ENCODE measurements at regions not wholly inside any gene's neighbourhood (a gene's known extent, or its start where the extent isn't known, plus 50 kb on each side); places are given as distances from the start of the nearest gene placed in this dataset.

GRCh38 chr10:128553755-128554154 lies 427.5 kb upstream of the MKI67 start:
- Mint-ChIP-seq H3K36me3 (ENCODE audit: low read depth) (no peaks in the 10 kb centered on the region), H3K4me3 (no peak overlapping the region), H3K27me3 (no peaks in the 10 kb centered on the region), H3K4me1 (no peaks in the 10 kb centered on the region), H3K9me3 (no peaks in the 10 kb centered on the region), H3K27ac (no peak overlapping the region)
- no peak for DNase-seq
- intact Hi-C loops (cut with micrococcal nuclease), result no loop called here

DNA sequence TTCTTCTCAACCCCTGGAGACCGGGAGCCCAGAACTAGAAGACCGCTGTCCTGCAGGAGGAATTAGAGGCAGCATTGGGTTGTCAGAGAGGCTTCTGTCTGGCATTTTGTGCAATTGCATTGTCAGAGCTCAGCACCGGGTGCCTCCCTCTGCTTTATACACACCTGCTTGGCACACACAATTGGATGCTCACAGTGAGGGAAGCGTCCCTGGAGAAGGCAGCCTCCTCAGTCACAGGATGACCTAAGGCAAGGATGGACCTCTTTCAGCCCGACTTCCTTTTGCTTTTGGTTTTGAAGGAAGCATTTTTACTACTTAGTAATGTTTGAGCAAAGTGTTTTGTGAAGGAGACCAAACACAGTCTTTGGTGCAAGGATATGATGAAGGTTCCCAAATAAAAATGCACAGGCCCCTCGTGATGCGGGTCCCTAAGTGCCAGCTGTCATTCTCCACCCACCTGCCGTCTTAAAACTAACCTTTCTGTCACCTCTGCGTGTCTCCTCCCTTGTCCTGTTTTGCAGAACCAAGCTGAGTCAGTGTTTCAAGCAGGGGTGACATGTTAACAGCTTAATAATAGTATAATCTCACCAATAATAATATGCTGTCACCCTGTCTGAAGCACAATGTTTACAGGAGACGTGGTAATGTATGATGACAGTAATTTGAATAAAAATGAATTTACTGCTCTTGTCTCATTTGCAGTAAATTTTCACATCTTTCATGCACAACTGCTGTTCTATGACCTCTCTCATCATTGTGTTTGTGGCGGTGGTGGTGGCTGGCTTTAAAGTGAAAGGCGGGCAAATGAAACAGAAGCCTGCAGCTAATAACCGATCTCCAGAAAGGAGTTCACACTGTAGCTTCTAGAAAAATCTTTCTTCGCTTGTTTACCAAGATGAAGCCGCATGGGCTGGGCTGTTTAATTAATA lies 430.2 kb upstream of the MKI67 start:
- no peak for DNase-seq
- Mint-ChIP-seq H3K4me1 (no peaks in the 10 kb centered on the region), H3K36me3 (ENCODE audit: low read depth) (no peaks in the 10 kb centered on the region), H3K27ac (no peak overlapping the region), H3K27me3 (no peaks in the 10 kb centered on the region), H3K4me3 (no peak overlapping the region), H3K9me3 (no peaks in the 10 kb centered on the region)
- intact Hi-C loops (cut with micrococcal nuclease), result no loop called here

DNA sequence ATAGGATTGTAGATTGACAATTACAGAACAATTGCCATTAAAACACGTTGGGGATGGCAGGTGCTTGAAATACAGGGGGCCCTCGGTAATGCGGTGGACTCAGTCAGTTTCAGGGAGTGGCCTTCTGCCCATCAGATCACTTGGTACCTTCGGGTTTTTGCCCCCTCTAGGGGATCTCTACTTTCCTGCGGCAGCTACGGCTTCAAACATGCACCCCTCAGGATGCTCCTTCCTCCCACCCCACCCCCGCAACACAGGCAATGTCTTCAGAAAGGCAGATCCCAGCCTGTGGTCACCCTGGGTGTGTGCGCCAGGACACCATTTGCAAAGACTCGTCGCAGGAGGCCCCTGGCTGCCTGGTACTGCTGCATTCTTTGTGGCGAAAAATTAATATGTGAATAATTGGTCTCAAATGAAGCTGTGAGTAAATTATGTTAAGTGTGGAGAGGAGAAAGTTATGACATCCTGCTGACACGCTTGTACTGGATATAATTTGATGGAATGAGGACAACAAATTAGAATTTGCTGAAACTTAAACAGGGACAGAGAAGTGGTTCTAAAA lies 431.0 kb upstream of the MKI67 start:
- Mint-ChIP-seq H3K4me3 (no peak overlapping the region), H3K4me1 (no peaks in the 10 kb centered on the region), H3K36me3 (ENCODE audit: low read depth) (no peaks in the 10 kb centered on the region), H3K27me3 (no peaks in the 10 kb centered on the region), H3K27ac (no peak overlapping the region), H3K9me3 (no peaks in the 10 kb centered on the region)
- intact Hi-C loops (cut with micrococcal nuclease), result no loop called here
- DNase-seq, result no peak

DNA sequence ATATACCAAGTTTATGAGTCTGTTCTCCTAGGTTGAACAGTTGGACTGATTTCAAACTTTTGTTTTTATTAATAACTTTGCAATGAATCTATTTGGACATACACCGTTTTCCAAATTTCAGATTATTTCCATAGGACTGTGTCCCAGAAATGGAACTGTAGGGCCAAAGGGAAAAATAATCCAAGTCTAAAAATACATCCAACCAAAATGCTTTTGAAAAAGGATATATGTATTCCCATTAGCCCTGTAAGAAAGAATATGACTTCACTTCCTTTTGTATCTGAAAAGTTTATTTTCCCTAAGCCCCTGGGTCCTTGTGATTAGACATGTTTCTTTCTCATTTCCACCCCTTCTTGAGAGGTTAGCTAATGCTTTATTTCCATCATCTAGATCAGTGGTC lies 434.2 kb upstream of the MKI67 start:
- intact Hi-C loops (cut with micrococcal nuclease), result no loop called here
- no peak overlapping the region for H3K4me3 Mint-ChIP-seq
- H3K27me3 Mint-ChIP-seq, result no peaks in the 10 kb centered on the region
- no peak for DNase-seq
- H3K4me1 Mint-ChIP-seq, result no peaks in the 10 kb centered on the region
- H3K9me3 Mint-ChIP-seq, result no peaks in the 10 kb centered on the region
- H3K27ac Mint-ChIP-seq, result no peak overlapping the region
- no peaks in the 10 kb centered on the region for H3K36me3 Mint-ChIP-seq (ENCODE audit: low read depth)

GRCh38 chr10:128560993-128561392 lies 434.8 kb upstream of the MKI67 start:
- Mint-ChIP-seq H3K4me1 (no peaks in the 10 kb centered on the region), H3K27me3 (no peaks in the 10 kb centered on the region)

GRCh38 chr10:128563387-128563786 lies 437.2 kb upstream of the MKI67 start:
- H3K36me3 Mint-ChIP-seq (ENCODE audit: low read depth), result no peaks in the 10 kb centered on the region
- H3K4me1 Mint-ChIP-seq, result no peaks in the 10 kb centered on the region
- no peaks in the 10 kb centered on the region for H3K27me3 Mint-ChIP-seq
- H3K4me3 Mint-ChIP-seq, result no peak overlapping the region
- DNase-seq, result no peak
- intact Hi-C loops (cut with micrococcal nuclease), result no loop called here
- H3K27ac Mint-ChIP-seq, result no peak overlapping the region
- no peaks in the 10 kb centered on the region for H3K9me3 Mint-ChIP-seq

More at GRCh38 chr10:128560993-128561392, 434.8 kb upstream of the MKI67 start:
- Mint-ChIP-seq H3K9me3 (no peaks in the 10 kb centered on the region), H3K4me3 (no peak overlapping the region), H3K27ac (no peak overlapping the region), H3K36me3 (ENCODE audit: low read depth) (no peaks in the 10 kb centered on the region)
- DNase-seq, result no peak
- intact Hi-C loops (cut with micrococcal nuclease), result no loop called here

DNA sequence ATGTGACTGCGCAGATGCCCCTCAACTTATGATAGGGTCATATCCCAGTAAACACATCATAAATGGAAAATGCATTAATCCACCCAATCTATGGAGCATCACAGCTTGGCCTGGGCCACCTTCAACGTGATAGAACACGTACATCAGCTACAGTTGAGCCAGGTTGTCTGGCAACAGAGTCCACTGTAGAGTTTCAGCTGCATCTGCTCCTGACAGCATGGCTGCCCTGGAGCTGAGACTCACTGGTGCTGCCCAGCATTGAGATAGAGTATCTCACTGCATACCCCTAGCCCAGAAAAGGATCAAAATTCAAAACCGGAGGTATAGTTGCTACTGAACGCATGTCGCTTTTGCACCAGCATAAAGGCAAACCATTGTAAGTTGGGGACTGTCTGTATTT lies 437.7 kb upstream of the MKI67 start:
- Mint-ChIP-seq H3K4me3 (no peak overlapping the region), H3K27ac (no peak overlapping the region), H3K36me3 (ENCODE audit: low read depth) (no peaks in the 10 kb centered on the region), H3K4me1 (no peaks in the 10 kb centered on the region), H3K27me3 (no peaks in the 10 kb centered on the region), H3K9me3 (no peaks in the 10 kb centered on the region)
- DNase-seq, result no peak
- intact Hi-C loops (cut with micrococcal nuclease), result no loop called here

- H3K27ac Mint-ChIP-seq, result no peak overlapping the region
- no peaks in the 10 kb centered on the region for H3K4me1 Mint-ChIP-seq
- intact Hi-C loops (cut with micrococcal nuclease), result no loop called here
- no peak overlapping the region for H3K4me3 Mint-ChIP-seq
- no peaks in the 10 kb centered on the region for H3K9me3 Mint-ChIP-seq
- no peaks in the 10 kb centered on the region for H3K27me3 Mint-ChIP-seq
- no peaks in the 10 kb centered on the region for H3K36me3 Mint-ChIP-seq (ENCODE audit: low read depth)
- no peak for DNase-seq
Observed at GRCh38 chr10:128566361-128566968, 440.2 kb upstream of the MKI67 start.

DNA sequence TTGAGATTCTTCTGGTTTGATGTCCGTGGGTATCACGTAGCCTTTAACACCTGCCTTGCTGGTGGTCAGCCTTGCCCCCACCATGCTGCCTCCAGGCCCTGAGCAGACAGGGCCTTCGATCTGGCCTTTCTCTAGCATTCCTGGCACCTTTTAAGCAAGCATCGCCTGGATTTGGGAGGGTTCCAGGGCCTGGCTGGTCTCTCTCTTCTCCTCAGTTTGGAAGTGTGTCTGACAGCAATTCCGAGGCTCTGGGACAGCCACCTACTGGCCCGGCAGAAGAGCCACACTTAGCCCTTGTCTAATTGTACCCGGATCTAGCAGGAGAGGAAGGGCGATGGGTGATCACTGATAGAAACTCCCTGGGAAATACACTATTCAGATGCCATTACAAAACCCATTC lies 441.3 kb upstream of the MKI67 start:
- no peaks in the 10 kb centered on the region for H3K9me3 Mint-ChIP-seq
- intact Hi-C loops (cut with micrococcal nuclease), result no loop called here

DNA sequence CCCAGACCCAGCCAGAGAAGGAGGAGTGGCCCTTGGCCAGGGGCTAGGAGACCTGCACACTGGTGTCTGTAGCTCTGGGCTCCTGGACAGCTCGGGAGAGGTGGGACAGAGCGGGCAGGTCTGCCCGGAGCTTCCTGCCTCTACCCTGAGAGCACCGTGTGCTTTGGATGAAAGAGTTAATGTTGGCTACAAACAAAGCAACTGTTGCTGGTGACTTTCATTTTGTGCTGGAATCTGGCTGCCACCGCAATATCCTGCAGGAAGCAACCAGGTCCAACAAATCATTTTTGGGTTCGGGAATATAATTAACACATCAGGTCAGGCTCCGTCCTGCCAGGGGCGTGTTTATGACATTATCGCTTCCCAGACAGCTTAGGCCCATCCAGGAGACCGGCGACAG lies 441.8 kb upstream of the MKI67 start:
- intact Hi-C loops (cut with micrococcal nuclease), result no loop called here
- H3K4me3 Mint-ChIP-seq, result no peak overlapping the region
- no peak overlapping the region for H3K27ac Mint-ChIP-seq
- no peaks in the 10 kb centered on the region for H3K4me1 Mint-ChIP-seq
- no peaks in the 10 kb centered on the region for H3K9me3 Mint-ChIP-seq
- no peaks in the 10 kb centered on the region for H3K36me3 Mint-ChIP-seq (ENCODE audit: low read depth)
- DNase-seq, result no peak
- no peaks in the 10 kb centered on the region for H3K27me3 Mint-ChIP-seq

More for the DNA sequence above, 441.3 kb upstream of the MKI67 start:
- H3K4me3 Mint-ChIP-seq, result no peak overlapping the region
- H3K36me3 Mint-ChIP-seq (ENCODE audit: low read depth), result no peaks in the 10 kb centered on the region
- no peak overlapping the region for H3K27ac Mint-ChIP-seq
- H3K27me3 Mint-ChIP-seq, result no peaks in the 10 kb centered on the region
- no peak for DNase-seq
- H3K4me1 Mint-ChIP-seq, result no peaks in the 10 kb centered on the region

GRCh38 chr10:128568491-128568890 lies 442.3 kb upstream of the MKI67 start:
- Mint-ChIP-seq H3K4me1 (no peaks in the 10 kb centered on the region), H3K27ac (no peak overlapping the region), H3K27me3 (no peaks in the 10 kb centered on the region), H3K4me3 (no peak overlapping the region), H3K36me3 (ENCODE audit: low read depth) (no peaks in the 10 kb centered on the region), H3K9me3 (no peaks in the 10 kb centered on the region)
- intact Hi-C loops (cut with micrococcal nuclease), result no loop called here
- DNase-seq, result no peak

DNA sequence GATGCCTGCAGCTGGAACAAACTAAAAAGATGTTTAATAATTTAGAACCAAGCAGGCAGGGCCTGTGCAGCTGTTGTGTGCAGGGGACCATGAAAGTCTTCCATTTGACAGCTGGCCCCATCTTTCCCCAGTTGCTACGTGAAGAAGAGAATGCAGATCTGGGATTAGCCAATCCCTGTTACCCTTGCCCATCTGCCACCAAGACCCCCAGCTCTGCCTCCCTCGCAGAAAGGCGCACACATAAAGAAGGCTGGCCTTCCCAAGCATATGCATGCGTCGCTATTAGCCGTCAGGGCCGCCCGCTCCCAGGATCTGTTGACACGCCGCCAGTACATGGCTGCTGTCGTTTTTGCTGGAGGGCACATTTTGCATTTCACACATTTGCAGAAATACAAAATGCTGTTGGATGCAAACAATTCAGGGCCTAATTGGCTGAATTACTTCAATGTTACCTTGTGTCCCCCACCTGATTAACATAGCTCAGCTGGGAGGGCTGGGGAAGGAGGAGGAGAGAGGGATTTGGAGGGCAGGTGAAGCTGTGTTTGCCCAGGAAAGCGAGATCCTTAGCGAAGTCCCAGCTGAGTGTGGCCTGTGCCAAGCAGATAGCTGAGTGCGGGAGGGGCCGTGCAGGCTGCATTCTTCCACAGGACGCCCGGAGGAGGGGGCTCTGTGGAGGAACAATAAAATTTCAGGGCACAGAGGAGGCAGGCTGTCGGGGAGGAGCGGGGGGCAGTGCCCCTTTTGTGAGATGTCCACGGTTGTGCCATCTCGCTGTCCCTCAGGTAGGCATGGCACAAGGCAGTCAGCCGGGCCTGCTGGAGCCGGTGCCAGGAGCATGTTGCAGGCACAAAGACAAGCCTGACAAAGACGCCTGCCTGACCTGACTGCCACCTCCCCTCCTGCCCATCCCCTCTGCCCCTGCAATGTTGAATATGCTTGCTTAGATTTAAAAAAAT lies 443.0 kb upstream of the MKI67 start:
- no peaks in the 10 kb centered on the region for H3K4me1 Mint-ChIP-seq
- H3K4me3 Mint-ChIP-seq, result no peak overlapping the region
- DNase-seq, result no peak
- H3K9me3 Mint-ChIP-seq, result no peaks in the 10 kb centered on the region
- intact Hi-C loops (cut with micrococcal nuclease), result no loop called here
- no peaks in the 10 kb centered on the region for H3K27me3 Mint-ChIP-seq
- H3K27ac Mint-ChIP-seq, result no peak overlapping the region
- no peaks in the 10 kb centered on the region for H3K36me3 Mint-ChIP-seq (ENCODE audit: low read depth)

- Mint-ChIP-seq H3K36me3 (ENCODE audit: low read depth) (no peaks in the 10 kb centered on the region), H3K27ac (no peak overlapping the region), H3K4me3 (no peak overlapping the region), H3K27me3 (no peaks in the 10 kb centered on the region), H3K9me3 (no peaks in the 10 kb centered on the region), H3K4me1 (no peaks in the 10 kb centered on the region)
- intact Hi-C loops (cut with micrococcal nuclease), result no loop called here
- DNase-seq, result no peak
Observed at GRCh38 chr10:128570319-128570995, 444.2 kb upstream of the MKI67 start.

Data from activated CD4-positive, alpha-beta T cell treated with anti-CD3 and anti-CD28 coated beads, Interleukin-2, amount 10 ng/mL, durations not matched to agents 24 days and 14 days (primary cell).